ENCODE measurements at regions not wholly inside any gene's neighbourhood (a gene's known extent, or its start where the extent isn't known, plus 50 kb on each side); places are given as distances from the start of the nearest gene placed in this dataset.

- H3K9me2 ChIP-seq (ENCODE audit: insufficient read depth): 0 out of 2 replicates have a peak, but pooled peaks cover 12% of the 10 kb centered on the region
- Mint-ChIP-seq H3K4me3 (no peak overlapping the region), H3K4me1 (peaks cover 12% of the 10 kb centered on the region), H3K9me3 (no peaks in the 10 kb centered on the region), H3K27ac (no peak overlapping the region), H3K36me3 (ENCODE audit: low read depth) (no peaks in the 10 kb centered on the region), H3K27me3 (ENCODE audit: insufficient read depth, low read depth, poor library complexity) (no peaks in the 10 kb centered on the region)
- H3K79me2 ChIP-seq (replicated peaks; ENCODE audit: insufficient read depth): no peaks in the 10 kb centered on the region
- no peak overlapping the region for H2AFZ ChIP-seq
- H3K36me3 ChIP-seq (ENCODE audit: insufficient read depth): no peaks in the 10 kb centered on the region
- H3K4me2 ChIP-seq: no peak overlapping the region
- H3K4me3 ChIP-seq: no peak overlapping the region
- H3F3A ChIP-seq (replicated peaks; ENCODE audit: low read depth): no peaks in the 10 kb centered on the region
- peaks cover 6% of the 10 kb centered on the region; the same call in 1 of the 2 replicates for H3K4me1 ChIP-seq (ENCODE audit: insufficient read depth)
- DNase-seq (ENCODE audit: low spot score) (peak; percentile 52), ATAC-seq (peak; percentile 91)
- no peak overlapping the region for H3K27ac ChIP-seq (ENCODE audit: low read depth)
- no peaks in the 10 kb centered on the region for H3K27me3 ChIP-seq (ENCODE audit: insufficient read depth)
- H4K20me1 ChIP-seq (replicated peaks; ENCODE audit: insufficient read depth): no peaks in the 10 kb centered on the region
- no peak for TF ChIP-seq EZH2phosphoT487 (IDR thresholded peaks at IDR 0.05; ENCODE audit: unreplicated experiment)
- no peak for TF ChIP-seq STAT1 (IDR thresholded peaks at IDR 0.05; ENCODE audit: unreplicated experiment)
- peak; percentile 62; the same call in 1 of the 2 replicates for TF ChIP-seq ZNF462 (CRISPR knock-in tag; IDR thresholded peaks at IDR 0.05)
- no peak for TF ChIP-seq CTCF (conservative IDR thresholded peaks at IDR 0.05; ENCODE audit: low read depth in 2 of 2)
These were observed 150.7 kb upstream of the CCDC68 start for GRCh38 chr18:55109818-55110414.
